ENCODE measurements at regions not wholly inside any gene's neighbourhood (a gene's known extent, or its start where the extent isn't known, plus 50 kb on each side); places are given as distances from the start of the nearest gene placed in this dataset.

DNA sequence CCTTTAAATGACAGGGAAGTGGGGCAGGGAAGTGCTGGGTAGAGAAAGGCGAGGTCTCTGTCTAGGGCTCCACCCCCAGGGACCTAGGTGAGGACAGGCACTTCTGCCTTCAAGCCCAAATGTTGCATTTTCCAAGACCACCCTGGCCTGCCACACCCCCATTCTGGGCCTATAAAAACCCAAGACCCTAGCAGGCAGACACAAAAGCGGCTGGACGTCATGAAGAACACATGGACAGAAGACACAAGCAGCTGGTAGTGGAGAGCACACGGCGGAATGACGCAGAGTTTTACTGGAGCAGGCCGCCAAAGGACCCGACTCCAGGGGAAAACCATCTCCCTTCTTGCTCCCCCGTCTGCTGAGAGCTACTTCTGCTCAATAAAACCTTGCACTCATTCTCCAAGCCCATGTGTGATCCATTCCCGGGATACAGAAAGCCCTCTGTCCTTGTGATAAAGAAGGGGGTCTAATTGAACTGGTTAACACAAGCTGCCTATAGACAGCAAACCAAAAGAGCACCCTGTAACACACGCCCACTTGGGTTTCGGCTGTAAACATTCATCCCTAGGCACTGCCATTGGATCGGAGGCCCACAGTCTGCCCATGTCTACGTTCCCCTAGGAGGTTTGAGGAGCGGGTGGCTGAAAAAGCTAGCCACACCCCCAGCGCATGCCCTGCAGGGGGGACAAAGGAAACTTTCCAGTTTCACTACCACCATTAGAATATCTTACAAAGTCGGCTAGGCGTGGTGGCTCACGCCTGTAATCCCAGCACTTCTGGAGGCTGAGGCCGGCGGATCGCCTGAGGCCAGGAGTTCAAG lies 622.2 kb upstream of the SALL1 start:
- no peak for DNase-seq (ENCODE audit: low read depth)

DNA sequence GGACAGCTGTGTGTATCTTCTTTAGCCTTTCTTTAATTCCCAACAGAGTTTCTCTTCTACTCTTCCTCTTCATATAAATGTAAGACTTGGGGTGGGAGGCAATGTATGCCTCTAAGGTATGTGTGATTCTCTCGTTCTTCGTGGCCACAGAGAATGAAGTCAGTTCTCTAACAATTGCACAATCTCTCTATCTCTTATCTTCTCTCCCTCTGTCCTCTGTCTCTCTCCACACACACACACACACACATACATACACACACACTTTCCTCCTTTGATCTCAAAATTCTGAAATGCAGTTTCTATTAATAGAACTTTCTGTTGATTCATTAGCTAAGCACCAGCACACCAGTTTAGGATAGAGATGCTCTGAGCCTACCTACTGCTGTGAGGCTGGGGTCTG lies 615.7 kb upstream of the SALL1 start:
- peak; percentile 32 for DNase-seq (ENCODE audit: low read depth)

DNA sequence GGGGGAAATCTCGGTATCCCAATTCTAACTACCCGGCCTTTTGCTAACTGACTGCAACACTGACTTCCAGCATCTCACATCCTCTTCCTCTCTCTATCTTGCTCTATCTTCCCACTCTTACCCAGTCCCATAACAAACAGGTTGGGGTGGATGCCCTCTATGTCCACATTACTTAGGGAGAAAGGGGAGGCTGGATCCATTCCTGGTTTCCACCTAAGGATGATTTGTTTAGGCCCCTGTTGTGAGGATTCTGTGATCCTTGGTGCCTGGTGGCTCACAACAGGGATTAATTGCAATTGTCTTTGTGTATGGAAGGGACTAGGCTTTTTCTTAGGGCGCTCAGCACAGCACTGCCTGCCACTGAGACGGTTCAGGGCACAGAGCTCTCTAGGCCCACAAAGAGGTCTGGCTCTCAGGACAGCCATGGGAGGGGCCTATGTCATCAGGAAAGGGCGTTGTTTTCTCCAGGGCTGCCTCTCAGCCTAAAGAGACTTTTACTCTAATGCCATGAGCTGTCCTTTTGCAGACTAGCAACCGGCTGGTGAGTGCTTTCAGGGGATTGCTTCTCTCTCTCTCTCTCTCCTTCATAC lies 612.1 kb upstream of the SALL1 start:
- DNase-seq (ENCODE audit: low read depth), result no peak

DNA sequence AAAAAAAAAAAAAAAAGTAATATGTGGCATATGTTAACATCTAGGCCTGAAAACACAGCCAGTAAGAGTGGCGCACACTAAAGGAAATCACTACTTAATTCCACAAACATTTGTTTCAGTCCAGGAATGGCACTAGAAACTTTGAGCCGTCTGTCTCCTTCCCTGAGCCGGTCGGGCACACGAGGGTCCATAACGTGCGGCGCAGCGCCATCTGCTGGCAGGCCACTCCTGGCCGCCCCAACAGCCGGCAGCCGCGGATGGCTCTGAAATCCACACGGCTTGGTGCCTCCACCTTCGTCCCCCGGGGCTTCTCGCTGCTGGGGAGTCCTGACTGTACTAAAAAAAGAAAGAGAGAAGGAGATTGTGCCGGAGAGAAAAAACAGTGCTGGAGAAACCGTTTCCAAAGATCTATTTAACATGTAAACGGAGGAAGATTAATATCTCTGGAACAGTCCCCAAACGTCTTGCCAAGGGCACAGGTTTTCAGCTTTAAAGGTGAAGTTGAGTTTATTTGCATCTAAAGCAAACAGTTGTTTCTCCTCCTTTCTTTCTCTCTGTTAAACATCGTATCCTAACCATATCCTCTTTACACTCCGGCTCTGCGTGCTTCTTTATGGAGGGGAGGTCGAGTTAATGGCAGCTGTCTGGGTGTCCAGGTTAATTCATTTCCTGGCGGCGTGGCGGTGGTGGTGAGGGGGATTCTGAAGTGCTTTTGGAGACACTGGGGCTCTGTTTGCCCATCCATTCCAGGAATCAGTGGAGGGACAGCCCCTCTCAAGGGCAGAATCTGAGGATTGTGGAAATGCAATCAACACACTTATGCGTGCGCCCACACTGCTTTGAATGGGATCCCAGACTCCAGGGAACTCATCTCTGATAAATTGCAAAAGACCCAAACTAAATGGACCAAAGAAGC lies 611.3 kb upstream of the SALL1 start:
- peak; percentile 65 for DNase-seq (ENCODE audit: low read depth)

DNA sequence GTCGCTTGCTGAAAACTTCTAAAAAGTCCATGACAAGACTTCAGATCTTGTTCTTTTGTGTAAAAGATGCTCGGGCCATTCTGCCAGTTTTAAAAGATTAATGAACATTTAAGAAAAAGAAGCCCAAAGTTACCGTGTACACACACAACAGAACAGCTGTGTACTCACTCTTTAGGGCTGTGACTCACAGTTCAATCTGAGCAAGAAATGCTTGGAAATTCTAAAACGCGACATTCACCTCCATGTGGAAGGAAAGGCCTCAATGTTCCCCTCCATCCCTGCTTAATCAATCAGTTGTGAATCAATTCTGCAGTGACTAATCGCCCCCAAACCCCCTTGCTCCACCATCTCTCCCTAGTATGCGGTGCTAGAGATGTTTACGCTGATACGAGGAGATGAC lies 609.9 kb upstream of the SALL1 start:
- no peak for DNase-seq (ENCODE audit: low read depth)

DNA sequence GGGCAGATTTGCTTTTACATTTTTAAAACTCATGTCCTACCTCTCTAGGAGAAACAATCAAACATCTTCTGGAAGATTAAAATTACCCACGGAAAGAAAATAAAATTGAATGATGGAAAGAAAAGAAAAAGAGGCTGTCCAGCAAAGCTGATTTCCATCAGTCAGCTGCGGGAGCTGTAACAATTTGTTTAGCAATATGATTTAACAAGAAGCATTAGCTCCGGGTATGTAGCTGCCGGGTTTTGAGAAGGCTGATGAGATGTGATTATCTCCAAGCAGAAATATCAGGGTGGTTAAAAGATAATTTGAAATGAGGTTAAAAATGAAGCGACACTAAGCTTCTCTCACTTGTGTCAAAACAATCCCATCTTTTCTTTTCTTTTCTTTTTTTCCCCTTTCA lies 608.9 kb upstream of the SALL1 start:
- no peak for DNase-seq (ENCODE audit: low read depth)

DNA sequence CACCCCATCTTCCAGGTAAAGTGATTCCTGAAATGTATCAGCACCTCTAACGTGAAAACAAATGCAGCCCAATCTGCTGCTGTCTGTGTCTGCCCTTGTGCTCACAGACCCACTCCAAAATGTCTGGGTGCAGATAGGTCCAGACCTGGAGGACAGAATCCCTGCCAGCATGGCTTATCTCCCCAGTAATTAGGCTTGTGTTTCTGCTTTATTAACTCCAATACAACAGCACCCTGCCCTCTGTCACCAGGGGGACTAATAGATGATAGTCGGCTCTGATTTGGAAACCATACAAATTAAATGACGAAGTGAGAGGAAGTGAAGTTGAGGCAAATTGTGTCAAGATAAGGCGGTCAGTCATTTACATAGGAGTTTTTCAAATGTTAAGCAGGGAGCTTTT lies 608.3 kb upstream of the SALL1 start:
- no peak for DNase-seq (ENCODE audit: low read depth)

DNA sequence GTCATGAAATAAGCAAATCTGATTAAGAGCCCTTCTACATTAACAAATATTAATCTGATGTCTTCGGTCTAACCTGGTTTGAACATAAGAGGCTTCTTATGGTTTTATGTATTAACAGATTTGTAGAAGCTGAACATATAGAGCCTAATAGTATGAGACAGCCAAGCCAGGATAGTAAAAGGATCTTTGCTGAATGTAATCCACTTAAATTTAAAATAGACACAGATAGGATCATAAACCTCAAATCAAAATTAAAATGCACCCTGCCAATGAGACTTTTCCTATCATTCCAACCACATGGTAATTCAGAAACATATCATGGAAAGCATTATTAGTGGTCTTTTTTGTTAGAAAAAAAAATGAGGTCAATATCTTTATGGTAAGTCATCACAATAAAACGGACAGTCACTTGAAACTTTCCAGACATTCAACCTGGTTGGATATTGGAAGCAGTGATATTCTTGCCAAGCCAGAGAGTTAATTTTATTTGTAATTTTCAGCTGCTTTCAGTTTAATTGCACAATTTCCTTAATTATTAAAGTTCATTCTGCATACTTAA lies 606.9 kb upstream of the SALL1 start:
- DNase-seq (ENCODE audit: low read depth), result no peak

DNA sequence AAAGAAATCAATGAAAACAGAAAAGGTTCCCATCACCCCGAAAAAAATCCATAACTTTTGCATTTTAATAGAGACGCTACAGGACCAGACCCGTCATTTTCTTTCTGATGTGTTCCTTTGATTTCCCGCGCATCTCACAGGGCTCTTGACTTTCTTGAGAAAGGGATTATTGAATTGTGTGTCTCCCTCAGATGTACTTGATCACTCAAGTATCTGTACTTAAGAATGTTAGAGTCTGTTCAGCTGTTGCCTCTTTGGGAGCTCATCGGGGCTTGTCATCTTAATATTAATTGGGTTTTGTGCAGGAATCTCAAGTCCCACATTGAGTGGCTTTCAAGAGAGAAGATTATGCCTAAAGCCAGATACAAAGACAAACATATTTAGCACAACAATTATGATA lies 606.4 kb upstream of the SALL1 start:
- DNase-seq (ENCODE audit: low read depth), result no peak

DNA sequence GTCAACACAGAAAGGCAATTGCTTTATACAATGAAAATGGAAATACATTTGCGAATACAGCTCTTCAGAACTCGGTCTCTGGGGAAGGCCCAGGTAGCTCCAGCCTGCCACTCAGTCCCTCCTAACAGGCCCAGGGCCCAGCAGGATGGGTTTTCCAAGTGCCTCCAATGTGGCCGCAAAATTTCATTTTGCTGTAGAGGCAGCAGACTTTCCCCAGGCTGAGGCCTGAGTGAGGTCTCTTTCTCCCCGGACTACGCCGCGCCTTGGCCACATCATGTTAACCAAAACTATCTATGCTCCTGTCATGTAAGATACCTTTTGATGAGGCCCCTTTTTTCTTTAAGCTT lies 606.0 kb upstream of the SALL1 start:
- no peak for DNase-seq (ENCODE audit: low read depth)

DNA sequence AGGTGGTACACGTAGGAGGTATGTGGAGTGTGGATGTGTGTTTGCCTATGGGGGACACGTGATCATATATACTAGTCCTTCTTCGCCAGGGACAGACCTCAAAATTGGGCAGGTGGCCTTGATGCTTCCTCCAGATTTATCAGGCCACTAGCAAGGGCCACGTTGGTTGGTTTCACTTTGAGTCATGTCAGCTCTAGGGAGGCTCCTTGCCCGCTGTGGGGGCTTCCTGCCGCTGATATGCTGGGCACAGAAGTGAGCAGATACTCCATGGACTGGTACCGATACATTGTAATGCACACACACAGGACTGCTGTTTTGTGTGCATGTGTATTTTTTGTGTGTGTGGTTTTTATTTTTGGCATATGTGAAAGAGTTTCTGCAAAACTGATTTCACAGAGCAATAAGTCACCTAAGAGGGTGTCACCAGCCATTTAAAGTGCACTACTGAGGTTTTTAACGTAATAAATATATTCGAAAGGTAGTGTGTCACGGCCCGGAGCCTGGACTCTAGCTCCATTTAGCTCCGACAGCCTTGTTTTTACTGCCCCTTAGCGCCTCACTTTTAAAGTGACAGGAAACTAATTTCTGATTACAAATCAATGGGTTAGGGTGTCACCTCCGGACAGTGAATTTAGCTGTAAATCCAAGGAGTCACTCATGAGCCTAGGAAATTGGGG lies 605.5 kb upstream of the SALL1 start:
- DNase-seq (ENCODE audit: low read depth), result no peak

DNA sequence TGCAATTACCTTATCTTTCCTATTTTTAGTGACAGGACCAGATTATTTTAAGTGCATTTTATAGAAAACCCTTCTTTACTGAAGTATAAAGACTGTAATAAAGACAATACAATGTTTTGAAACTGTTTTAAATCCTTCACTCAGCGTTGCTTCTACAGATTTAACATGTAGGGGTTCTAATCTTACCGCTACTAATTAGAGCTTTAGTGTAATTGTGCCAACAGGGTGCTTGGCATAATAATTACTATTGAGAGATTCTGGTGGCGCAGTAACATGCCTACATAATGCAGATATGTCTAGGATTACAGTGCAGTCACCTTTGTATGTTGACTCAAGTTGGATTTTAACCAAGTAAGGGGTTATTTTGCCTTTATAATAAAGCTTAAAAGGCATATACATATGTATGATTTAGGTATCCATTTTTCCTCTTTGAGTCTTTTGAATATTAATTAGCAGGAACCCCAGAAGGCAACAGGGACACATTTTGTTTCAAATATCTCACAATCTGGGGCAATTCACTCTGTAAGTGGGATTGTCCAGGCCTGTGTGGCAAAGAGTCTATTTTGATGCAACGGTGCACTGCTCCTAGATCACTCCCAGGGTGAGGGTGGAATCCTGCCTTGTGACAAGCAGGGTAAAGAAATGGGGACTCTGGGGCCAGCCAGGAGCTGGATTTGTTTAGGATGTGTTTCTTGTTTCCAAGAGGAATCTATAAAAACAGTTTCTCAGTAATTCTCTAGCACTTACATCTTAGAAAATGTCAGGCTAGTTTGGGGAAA lies 604.7 kb upstream of the SALL1 start:
- DNase-seq (ENCODE audit: low read depth), result no peak

DNA sequence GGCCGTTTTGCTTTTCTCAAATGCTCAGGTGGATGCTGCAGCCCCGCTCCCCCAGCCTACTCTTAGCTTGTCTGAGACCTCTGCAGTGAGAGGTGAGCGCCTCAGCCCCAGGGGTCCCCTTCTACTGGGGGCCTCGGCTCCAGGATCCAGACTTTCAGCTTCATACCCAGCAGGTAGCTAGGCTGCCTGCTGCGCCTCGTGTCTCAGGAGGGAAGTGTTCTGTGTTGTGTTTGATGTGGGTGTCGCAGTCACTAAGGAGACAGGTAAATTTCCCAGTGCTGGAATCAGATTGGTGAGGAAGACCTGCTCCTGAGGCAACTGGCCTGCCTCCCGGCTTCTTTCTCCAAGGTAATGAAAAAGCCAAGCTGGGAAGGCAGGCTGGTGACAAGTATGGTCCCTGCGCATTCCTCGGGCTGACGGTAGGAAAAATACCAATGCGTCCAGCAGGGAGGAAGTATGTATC lies 604.0 kb upstream of the SALL1 start:
- no peak for DNase-seq (ENCODE audit: low read depth)

DNA sequence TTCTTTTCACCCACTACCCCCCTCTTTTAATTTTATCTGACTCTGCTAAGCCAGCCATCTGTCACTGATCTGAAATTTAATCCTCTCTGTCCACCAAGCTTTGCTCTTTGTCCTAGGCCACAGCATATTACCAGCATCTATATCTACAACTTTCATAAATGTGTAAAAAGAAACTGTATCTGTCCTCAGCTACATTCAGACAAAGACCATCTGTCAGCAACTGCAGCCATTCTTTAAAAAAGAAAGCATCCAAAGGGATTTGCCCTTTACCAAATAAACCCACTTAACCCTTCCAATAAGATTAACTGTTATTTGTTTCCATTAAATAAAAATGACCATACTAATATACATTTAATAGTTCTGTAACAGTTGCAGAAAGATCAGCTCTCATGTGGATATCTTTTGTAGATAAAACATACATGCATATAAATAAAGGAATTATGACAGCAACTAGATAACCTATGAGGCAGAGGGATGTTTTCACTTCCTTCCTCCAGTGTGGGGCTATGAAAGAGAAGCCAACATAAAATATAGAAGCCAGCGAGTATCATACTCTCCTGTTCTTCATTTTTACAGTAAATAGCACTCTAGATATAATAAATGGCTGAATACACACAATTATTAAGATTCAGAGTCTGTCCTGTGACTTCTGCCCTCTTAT lies 602.5 kb upstream of the SALL1 start:
- no peak for DNase-seq (ENCODE audit: low read depth)

DNA sequence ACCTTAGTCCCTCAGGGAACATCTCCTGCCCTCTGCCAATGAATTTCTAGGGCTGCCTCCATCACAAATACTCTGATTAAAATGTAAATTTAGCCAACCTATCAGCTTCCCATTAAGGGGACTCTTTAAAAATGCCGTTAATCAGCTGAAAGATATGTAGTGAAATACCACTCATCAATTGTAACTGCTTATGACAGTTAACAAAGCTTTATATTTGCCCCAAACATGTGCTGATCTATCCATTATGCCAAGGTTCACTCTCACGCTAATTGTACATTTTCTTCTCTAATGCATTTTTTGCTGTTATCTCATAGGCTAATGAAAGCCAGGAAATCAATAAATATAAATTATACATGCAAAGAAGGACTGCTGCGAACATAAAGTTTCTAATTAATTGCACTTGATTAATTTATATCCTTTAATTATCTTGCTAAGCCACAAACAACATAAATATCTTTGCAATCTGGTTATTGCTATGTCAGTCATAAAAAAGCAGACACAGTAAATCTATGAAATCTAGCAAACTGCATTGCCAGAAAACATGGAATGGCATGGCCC lies 601.4 kb upstream of the SALL1 start:
- DNase-seq (ENCODE audit: low read depth), result no peak

DNA sequence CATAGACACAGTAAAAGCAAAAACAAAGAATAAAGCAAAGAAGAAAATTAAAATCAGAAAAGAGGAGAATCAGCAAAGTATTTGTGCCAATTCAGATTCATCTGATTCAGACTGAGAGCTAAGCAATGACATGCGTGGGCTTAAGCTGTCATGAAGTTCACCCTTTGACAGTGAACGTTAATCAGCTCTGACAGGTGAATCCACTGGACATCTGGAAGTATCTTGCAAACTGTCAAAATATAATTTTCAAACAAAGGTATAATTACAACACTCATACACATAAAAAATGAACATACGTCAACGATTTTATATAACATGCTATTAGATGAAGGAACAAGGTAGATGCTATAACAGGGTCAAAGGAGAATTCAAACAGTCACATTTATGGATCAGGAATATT lies 596.3 kb upstream of the SALL1 start:
- DNase-seq (ENCODE audit: low read depth), result no peak

DNA sequence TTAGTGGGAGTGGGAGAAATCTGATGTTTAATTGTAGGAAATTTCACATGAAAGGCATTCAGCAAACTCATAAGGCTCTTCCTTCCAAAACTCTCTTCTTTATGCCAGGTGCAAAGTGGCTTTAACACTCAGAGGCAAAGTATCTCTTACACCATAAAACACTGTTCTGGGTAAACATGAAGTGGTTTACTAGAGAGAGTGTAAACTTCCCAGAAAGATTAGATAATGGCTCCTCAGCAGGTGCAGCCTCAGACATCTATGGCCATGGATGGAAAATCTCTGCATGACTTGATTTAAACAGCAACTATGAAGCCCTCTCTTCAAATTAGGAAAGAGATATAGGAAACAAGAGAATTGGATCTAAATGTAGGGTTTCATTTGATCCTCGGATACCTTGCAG lies 583.1 kb upstream of the SALL1 start:
- DNase-seq (ENCODE audit: low read depth), result no peak

DNA sequence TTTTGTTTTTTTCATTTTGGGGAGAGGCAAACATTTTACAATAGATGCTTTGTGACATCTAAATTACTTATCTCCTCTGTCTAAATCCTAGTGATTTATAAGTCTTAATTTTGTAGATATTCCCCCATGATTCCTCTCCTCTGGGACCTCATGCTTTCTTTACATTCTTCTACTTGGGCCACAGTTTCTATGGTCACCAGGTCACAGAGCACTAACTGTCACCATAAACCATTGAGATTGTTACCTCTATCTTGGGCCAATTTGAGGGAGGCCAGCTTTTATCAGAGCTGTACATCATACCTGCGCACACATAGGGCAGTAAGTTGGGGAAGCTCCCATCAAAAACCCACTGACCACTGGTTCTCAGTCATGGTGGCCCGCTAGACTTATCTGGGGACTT lies 582.1 kb upstream of the SALL1 start:
- DNase-seq (ENCODE audit: low read depth), result no peak

DNA sequence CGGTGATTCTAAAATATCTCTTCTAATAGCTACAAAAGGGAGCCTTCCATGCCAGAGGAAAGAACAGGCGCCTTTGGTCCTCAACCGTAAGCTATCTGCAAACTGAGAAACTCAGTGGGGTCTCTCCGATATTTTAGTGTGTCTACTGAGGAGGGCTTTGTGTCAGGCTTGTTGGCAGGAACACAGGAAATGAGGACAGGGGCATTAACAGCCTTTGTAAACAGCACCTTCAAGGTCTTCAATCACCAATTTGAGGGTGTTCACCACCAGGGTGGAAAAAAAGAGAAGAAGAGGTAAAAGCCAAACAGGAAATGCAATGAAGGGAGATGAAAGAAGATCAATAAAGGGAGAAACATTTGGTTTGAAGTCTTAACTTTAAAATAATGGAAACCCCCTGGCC lies 580.1 kb upstream of the SALL1 start:
- DNase-seq (ENCODE audit: low read depth), result no peak

DNA sequence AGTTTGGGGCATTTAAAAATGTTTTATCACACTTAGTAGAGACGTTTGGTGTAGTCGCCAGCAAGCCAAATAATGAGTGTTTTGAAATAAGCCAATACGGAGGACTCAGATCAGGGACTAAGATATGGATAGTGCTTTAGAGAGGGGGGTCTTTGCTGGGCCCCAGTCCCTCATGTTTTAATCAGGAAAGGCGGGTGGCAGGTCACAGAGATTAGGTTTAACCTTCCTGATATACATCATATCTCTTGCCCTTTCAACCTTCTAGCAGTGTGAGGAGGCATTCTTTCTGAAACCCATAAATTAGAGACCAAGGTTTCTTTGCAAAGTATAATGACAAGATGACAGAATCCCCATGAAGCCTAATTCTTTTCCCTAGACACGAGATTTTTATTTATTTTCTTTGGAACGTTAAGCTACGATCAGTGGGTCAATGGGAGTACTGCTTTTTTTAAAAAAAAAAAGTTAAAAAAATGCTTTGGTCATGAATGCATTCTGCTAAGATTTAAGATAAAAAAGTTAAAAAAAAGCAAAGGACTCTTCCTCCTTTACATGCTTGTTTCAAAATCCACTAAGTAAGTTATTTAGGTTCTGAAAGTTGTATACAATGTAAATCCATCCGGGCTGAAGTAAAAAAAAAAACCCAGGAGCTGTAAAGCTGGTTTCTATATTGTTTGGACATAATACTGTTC lies 572.1 kb upstream of the SALL1 start:
- DNase-seq (ENCODE audit: low read depth), result no peak

Measured in iris pigment epithelial cell (primary cell).